HCT116 (cell line): ENCODE measurements at regions not wholly inside any gene's neighbourhood (a gene's known extent, or its start where the extent isn't known, plus 50 kb on each side); places are given as distances from the start of the nearest gene placed in this dataset.

Experiments
- ATAC-seq: fragments of 200-7000 bp; cut with Tn5 transposase; 2 replicates; pipeline ENCODE4 v1.9.1; 2020; ENCODE audit warnings: mild to moderate bottlenecking, moderate library complexity
- BruUV-seq: library from RNA; stranded (reverse); fragments of 400-500 nt; replicated peaks from 2 replicates; lab custom pipeline; 2021; lab: Mats Ljungman, UMichigan
- CTCF ChIA-PET: fragments of 300-600 bp; sonication (Branson Sonifier 250); formaldehyde crosslinking; loops from one replicate; lab custom pipeline; 2021; ENCODE audit warnings: antibody characterized with exemption; lab: Charles Lee
- POLR2A ChIA-PET: fragments of 300-600, 350-600 bp; sonication (Branson Sonifier 250); formaldehyde crosslinking; loops from one replicate; lab custom pipeline; 2021; ENCODE audit warnings: antibody characterized with exemption; lab: Charles Lee
- RAD21 ChIA-PET, 2 experiments: fragments of 300-600 bp; sonication (Branson Sonifier 250); formaldehyde crosslinking; loops; one replicate each; lab custom pipeline; 2023; ENCODE audit warnings: low total read pairs in 2 of 2; ENCODE audit not compliant: uncharacterized antibody in 2 of 2, unreplicated experiment in 2 of 2, low non-redundant PET in 1 of 2; lab: Charles Lee
- DNase-seq: peaks from one replicate; pipeline ENCODE4 v3.0.0-alpha.2; 2010; ENCODE audit warnings: low read depth, low spot score
- H2AFZ ChIP-seq: fragments of 200-600 bp; shearing (Covaris generic), sonication (generic); 2 replicates; pipeline ENCODE4 v1.6.1; 2017; ENCODE audit warnings: low read depth, mixed run types, mixed read lengths, antibody characterized with exemption, low read length; ENCODE audit not compliant: poor library complexity, severe bottlenecking
- H3K27ac ChIP-seq: 2 replicates; pipeline ENCODE4 v1.5.1; 2012; ENCODE audit warnings: low read depth, low read length
- H3K27me3 ChIP-seq: fragments of 200-600 bp; sonication (generic); 2 replicates; pipeline ENCODE4 v1.6.1; 2016; ENCODE audit warnings: mixed run types, low read length, mixed read lengths; ENCODE audit not compliant: insufficient read depth
- H3K36me3 ChIP-seq, 2 experiments: fragments of 200-500 bp in 1 of 2; fragments of 200-600 bp in 1 of 2; sonication (Bioruptor generic) in 1 of 2; sonication (generic) in 1 of 2; 2 replicates each; pipeline versions ENCODE4 v1.5.1 to v1.6.1; 2014 to 2016; ENCODE audit warnings: low read length in 2 of 2, inconsistent platforms in 1 of 2, mixed read lengths in 1 of 2, mixed run types in 1 of 2; ENCODE audit not compliant: insufficient read depth in 2 of 2, control insufficient read depth in 1 of 2
- H3K4me1 ChIP-seq, 2 experiments: fragments of 200-600 bp in 1 of 2; sonication (generic) in 1 of 2; 2 replicates each; pipeline versions ENCODE4 v1.5.1 to v1.6.1; 2012 to 2017; ENCODE audit warnings: low read length in 2 of 2, inconsistent platforms in 1 of 2, mild to moderate bottlenecking in 1 of 2, mixed read lengths in 1 of 2, mixed run types in 1 of 2, moderate library complexity in 1 of 2; ENCODE audit not compliant: insufficient read depth in 2 of 2, control insufficient read depth in 1 of 2
- H3K4me2 ChIP-seq: fragments of 200-600 bp; sonication (generic); 2 replicates; pipeline ENCODE4 v1.6.1; 2017; ENCODE audit warnings: mixed run types, low read length, mixed read lengths
- H3K4me3 ChIP-seq, 2 experiments: fragments of 200-600 bp in 1 of 2; sonication (generic) in 1 of 2; replicated peaks in 1 of 2; 2 replicates each; pipeline ENCODE4 v1.5.1; 2011 to 2016; ENCODE audit warnings: low read length in 2 of 2, control low read depth in 1 of 2, low read depth in 1 of 2, mild to moderate bottlenecking in 1 of 2, mixed read lengths in 1 of 2, mixed run types in 1 of 2
- H3K79me2 ChIP-seq: fragments of 200-600 bp; sonication (generic); 2 replicates; pipeline ENCODE4 v1.6.1; 2017; ENCODE audit warnings: mild to moderate bottlenecking, mixed run types, low read length, moderate library complexity, mixed read lengths; ENCODE audit not compliant: insufficient read depth
- H3K9ac ChIP-seq: fragments of 200-600 bp; sonication (generic); 2 replicates; pipeline ENCODE4 v1.6.1; 2016; ENCODE audit warnings: low read length, mixed read lengths
- H3K9me2 ChIP-seq: fragments of 200-600 bp; sonication (generic), shearing (Covaris generic); 2 replicates; pipeline ENCODE4 v1.6.1; 2017; ENCODE audit warnings: mixed run types, mild to moderate bottlenecking, moderate library complexity; ENCODE audit not compliant: insufficient read depth
- H3K9me3 ChIP-seq, 2 experiments: fragments of 200-500 bp in 1 of 2; fragments of 200-600 bp in 1 of 2; sonication (Bioruptor generic) in 1 of 2; sonication (generic) in 1 of 2; 2 replicates each; pipeline ENCODE4 v1.6.1; 2014 to 2017; ENCODE audit warnings: low read length in 2 of 2, mixed read lengths in 2 of 2, inconsistent platforms in 1 of 2, low read depth in 1 of 2, mild to moderate bottlenecking in 1 of 2, mixed run types in 1 of 2, moderate library complexity in 1 of 2; ENCODE audit not compliant: control insufficient read depth in 1 of 2, insufficient read depth in 1 of 2
- H4K20me1 ChIP-seq: fragments of 200-600 bp; sonication (generic), shearing (Covaris generic); 2 replicates; pipeline ENCODE4 v1.6.1; 2017; ENCODE audit warnings: mixed run types, mild to moderate bottlenecking, moderate library complexity; ENCODE audit not compliant: insufficient read depth
- CBX3 ChIP-seq: IDR thresholded peaks from 2 replicates; pipeline ENCODE4 v1.6.1; 2012; ENCODE audit warnings: low read depth
- EGR1 ChIP-seq: IDR thresholded peaks from 2 replicates; pipeline ENCODE4 v1.6.1; 2012; ENCODE audit warnings: low read depth
- POLR2A ChIP-seq: IDR thresholded peaks from 2 replicates; pipeline ENCODE4 v1.7.0; 2011; ENCODE audit warnings: borderline replicate concordance; ENCODE audit not compliant: insufficient read depth, insufficient read length; ENCODE audit errors: extremely low read depth
- SIN3A ChIP-seq: IDR thresholded peaks from 2 replicates; pipeline ENCODE4 v1.6.1; 2012; ENCODE audit warnings: low read depth
- SRF ChIP-seq: IDR thresholded peaks from 2 replicates; pipeline ENCODE4 v1.6.1; 2012; ENCODE audit warnings: low read depth
- YY1 ChIP-seq: IDR thresholded peaks from 2 replicates; pipeline ENCODE4 v1.6.1; 2011; ENCODE audit warnings: low read length, low read depth, moderate library complexity, mild to moderate bottlenecking; ENCODE audit not compliant: insufficient replicate concordance; ENCODE audit errors: extremely low read depth
- ZFX ChIP-seq: fragments of 450-650 bp; IDR thresholded peaks from 2 replicates; pipeline ENCODE4 v1.6.1; 2017
- intact Hi-C: fragments of 100-400 bp; cut with micrococcal nuclease; formaldehyde crosslinking; loops from 2 replicates; pipeline ENCODE4 v1.10.0; 2022
- TF ChIP-seq, protein P1 (sequence below): IDR thresholded peaks from 2 replicates; pipeline ENCODE4 v1.6.1; 2012
- TF ChIP-seq, protein P2 (sequence below), 3 experiments: fragments of 200-600 bp in 1 of 3; sonication (generic) in 1 of 3; IDR thresholded peaks in 2 of 3; conservative IDR thresholded peaks in 1 of 3; 2 replicates each; pipeline ENCODE4 v1.5.1; 2012 to 2017; ENCODE audit warnings: low read depth in 2 of 3, low read length in 2 of 3, antibody characterized with exemption in 1 of 3, borderline replicate concordance in 1 of 3, control low read depth in 1 of 3, mild to moderate bottlenecking in 1 of 3, mixed read lengths in 1 of 3, mixed run types in 1 of 3, moderate library complexity in 1 of 3; ENCODE audit not compliant: insufficient read depth in 1 of 3
- TF ChIP-seq, protein P3 (sequence below): IDR thresholded peaks from 2 replicates; pipeline ENCODE4 v1.6.1; 2012

DNA sequence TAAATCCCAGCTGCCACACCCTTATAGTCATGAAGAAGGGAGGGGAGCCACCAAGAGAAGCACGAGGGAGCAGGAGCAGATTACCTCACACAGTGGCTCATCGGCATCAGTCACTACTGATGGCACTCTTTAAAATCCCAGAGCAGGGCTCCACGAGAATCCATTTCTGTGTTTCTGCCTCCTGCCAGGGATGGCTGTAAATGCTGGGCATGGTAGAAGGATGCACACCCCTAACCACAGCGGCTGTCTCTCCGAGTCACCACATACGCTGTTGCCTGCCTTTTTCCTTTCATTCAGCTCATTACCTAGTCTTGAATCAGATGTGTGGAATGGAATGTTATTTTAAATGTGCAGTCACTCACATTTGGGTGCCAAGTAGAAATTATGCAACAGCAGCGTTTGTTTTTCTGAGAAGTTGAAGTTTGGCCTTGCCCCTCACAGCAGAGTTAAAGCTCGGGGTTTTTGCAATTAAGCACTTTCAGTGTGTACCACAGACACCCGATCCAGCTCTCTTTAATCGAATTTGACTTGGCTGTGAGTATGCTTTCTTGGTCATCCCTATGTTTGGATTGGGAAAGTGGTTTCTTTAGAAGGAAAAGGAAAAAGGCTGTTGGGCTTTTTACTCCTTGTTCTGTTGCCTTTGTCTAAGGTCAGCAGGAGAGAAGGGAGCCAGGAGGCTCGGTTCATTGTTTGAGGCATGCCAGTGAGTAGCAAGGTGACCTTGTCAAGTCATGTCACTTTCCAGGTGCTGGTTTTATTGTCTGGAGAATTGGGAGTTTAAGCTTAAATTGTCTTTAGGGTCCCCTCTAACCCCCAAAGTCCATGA lies 284.2 kb upstream of the TPM1 start:
- Histone ChIP-seq H3K9ac (no peak overlapping the region), H3K4me2 (no peak overlapping the region), H3K4me1 (peaks cover 0 to 7% of the 10 kb centered on the region in 2 experiments; a peak in 1 of 4 replicates), H3K79me2 (no peaks in the 10 kb centered on the region), H3K9me2 (no peaks in the 10 kb centered on the region; the same call in 1 of the 2 replicates), H2AFZ (no peak overlapping the region), H3K27me3 (no peaks in the 10 kb centered on the region), H3K36me3 (no peaks in the 10 kb centered on the region), H3K4me3 (no peak overlapping the region), H4K20me1 (no peaks in the 10 kb centered on the region), H3K27ac (no peak overlapping the region), H3K9me3 (no peaks in the 10 kb centered on the region)
- BruUV-seq, result no TSS peak
- ChIA-PET RAD21 (no interaction called here), CTCF (interaction anchor here (1.3 kb wide), 1 partner anchor 16 kb away, joined by 5 read pairs; no protein-coding TSS in a partner anchor), POLR2A (no interaction called here)
- intact Hi-C loops, result no loop called here
- TF ChIP-seq SIN3A (no peak), EGR1 (no peak), ZFX (no peak), CBX3 (no peak), SRF (no peak), POLR2A (no peak), YY1 (no peak)
- TF ChIP-seq, protein P1, sequence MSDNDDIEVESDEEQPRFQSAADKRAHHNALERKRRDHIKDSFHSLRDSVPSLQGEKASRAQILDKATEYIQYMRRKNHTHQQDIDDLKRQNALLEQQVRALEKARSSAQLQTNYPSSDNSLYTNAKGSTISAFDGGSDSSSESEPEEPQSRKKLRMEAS, result no peak
- TF ChIP-seq, protein P2, sequence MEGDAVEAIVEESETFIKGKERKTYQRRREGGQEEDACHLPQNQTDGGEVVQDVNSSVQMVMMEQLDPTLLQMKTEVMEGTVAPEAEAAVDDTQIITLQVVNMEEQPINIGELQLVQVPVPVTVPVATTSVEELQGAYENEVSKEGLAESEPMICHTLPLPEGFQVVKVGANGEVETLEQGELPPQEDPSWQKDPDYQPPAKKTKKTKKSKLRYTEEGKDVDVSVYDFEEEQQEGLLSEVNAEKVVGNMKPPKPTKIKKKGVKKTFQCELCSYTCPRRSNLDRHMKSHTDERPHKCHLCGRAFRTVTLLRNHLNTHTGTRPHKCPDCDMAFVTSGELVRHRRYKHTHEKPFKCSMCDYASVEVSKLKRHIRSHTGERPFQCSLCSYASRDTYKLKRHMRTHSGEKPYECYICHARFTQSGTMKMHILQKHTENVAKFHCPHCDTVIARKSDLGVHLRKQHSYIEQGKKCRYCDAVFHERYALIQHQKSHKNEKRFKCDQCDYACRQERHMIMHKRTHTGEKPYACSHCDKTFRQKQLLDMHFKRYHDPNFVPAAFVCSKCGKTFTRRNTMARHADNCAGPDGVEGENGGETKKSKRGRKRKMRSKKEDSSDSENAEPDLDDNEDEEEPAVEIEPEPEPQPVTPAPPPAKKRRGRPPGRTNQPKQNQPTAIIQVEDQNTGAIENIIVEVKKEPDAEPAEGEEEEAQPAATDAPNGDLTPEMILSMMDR (IDR thresholded peaks at IDR 0.05 in 2 of 3, conservative IDR thresholded peaks at IDR 0.05 in 1 of 3; ENCODE audit: borderline replicate concordance in 1 of 3, insufficient read depth in 1 of 3, low read depth in 2 of 3, low read length in 2 of 3), result no peak
- TF ChIP-seq, protein P3, sequence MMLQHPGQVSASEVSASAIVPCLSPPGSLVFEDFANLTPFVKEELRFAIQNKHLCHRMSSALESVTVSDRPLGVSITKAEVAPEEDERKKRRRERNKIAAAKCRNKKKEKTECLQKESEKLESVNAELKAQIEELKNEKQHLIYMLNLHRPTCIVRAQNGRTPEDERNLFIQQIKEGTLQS, result no peak
- no peak for ATAC-seq
- no peak for DNase-seq
